ENCODE measurements at regions not wholly inside any gene's neighbourhood (a gene's known extent, or its start where the extent isn't known, plus 50 kb on each side); places are given as distances from the start of the nearest gene placed in this dataset.

DNA sequence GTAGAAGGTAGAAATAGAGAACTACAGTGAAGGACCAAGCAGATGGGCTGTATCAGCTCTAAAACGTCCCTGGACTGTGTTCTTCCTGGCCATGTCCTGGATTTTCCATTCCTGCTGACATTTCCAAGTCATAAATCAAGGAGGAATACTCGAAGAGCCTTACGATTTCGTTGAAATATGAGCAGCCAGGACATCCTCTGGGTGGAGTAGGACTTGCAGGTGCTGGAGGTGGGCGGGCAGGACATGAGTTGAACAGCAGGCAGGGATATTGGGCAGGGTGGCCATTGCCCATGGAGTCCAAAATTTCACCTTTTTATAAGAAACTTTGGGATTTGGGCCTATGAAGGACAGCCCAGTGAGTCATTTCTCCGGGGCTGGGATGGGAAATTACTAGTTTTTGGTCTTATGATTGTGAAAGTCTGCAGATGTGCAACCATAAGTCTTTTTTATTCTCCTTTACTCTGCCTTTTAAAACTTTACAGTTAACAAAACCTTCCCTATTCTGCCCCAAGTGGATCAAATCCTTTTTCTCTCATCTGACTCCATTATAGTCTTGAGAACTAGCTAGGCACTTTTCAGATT is 88.8 kb downstream of the TMX1 start:
- 92 to 98% methylated on average over 1 to 5 of the region's 6 CpGs for WGBS, 2 experiments (ENCODE audit: insufficient coverage in 2 of 2)
- Histone ChIP-seq H3K4me1 (ENCODE audit: control insufficient read depth, insufficient read depth, low read length, poor library complexity, severe bottlenecking) (peaks cover 25% of the 10 kb centered on the region), H3K4me3 (ENCODE audit: extremely low read depth, insufficient read depth, low read length, poor library complexity, severe bottlenecking) (no peak overlapping the region), H3K9me3 (ENCODE audit: control insufficient read depth, low read length) (no peaks in the 10 kb centered on the region), H3K36me3 (ENCODE audit: control insufficient read depth, insufficient read depth, low read length) (no peaks in the 10 kb centered on the region), H3K27ac (ENCODE audit: low read depth, low read length, severe bottlenecking) (no peak overlapping the region)

DNA sequence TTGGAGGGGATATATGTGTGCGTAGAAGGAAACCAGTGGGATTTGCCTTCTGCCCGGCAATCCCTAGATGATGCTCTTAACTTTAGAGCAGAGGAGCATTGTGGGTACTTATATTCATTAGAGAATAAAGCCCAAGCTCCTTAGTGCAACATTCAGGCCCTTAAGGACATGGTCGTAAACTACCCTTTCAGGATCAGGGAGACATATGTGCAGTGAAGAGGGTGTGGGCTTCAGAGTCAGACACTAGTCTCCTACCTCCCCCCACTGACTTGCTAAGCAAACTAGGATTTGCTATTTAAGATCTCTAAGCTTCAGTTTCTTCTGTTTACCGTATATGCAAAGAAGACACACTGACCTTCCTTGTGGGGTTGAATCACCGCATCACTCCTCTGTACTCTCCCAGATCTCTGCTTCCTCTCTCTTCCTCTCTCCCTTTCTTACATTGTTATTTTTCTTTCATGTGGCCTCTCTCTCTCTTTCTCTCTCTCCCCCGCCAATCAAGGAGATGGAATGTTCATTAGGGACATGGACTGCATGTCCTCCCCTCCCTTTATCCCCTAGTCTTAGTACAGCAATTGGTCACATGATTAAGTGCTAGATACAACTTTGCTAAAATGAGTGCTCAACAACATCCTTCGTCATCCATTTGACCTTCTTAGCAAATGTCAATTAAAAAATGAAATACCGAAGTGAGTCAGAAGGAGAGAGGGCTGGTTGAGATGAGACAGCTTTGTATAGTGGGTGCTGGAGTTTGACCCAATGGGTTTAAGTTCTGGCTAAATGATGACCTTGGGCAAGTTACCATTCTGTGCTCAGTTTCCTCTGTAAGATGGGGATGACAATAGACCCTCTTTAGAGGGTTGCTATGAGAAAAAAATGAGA is 91.7 kb downstream of the TMX1 start:
- WGBS, 2 experiments (ENCODE audit: insufficient coverage in 2 of 2) = 87 to 88% methylated on average over 4 of the region's 8 CpGs

DNA sequence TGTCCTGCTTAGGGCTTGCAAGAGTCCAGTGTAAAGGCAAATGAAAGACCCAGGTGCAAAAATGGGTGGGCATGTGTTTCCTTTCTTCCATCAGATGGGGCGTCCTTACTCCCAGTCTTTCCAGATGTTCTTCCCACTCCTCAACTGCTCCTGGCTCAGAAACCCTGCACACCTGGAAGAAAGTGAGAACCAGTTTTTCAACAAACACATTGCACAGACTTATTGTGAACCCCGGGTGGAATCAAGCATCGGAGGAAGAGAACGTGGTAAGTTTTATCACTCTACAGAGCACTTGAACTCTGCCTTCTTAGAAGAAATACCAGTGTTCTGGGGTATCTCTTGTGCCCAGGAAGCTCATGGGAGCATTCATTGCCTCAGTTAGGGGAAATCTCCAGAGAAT is 93.3 kb downstream of the TMX1 start:
- Histone ChIP-seq H3K9me3 (ENCODE audit: control insufficient read depth, low read length) (no peaks in the 10 kb centered on the region), H3K27ac (ENCODE audit: low read depth, low read length, severe bottlenecking) (no peak overlapping the region), H3K36me3 (ENCODE audit: control insufficient read depth, insufficient read depth, low read length) (no peaks in the 10 kb centered on the region), H3K4me1 (ENCODE audit: control insufficient read depth, insufficient read depth, low read length, poor library complexity, severe bottlenecking) (peaks cover 8% of the 10 kb centered on the region), H3K4me3 (ENCODE audit: extremely low read depth, insufficient read depth, low read length, poor library complexity, severe bottlenecking) (no peak overlapping the region)
- WGBS, 2 experiments (ENCODE audit: insufficient coverage in 2 of 2) = 90 to 94% methylated on average over 2 of the region's 4 CpGs

More for the DNA sequence above, 91.7 kb downstream of the TMX1 start:
- peaks cover 24% of the 10 kb centered on the region for H3K4me1 ChIP-seq (ENCODE audit: control insufficient read depth, insufficient read depth, low read length, poor library complexity, severe bottlenecking)
- H3K4me3 ChIP-seq (ENCODE audit: extremely low read depth, insufficient read depth, low read length, poor library complexity, severe bottlenecking) = no peak overlapping the region
- H3K9me3 ChIP-seq (ENCODE audit: control insufficient read depth, low read length) = no peaks in the 10 kb centered on the region
- H3K36me3 ChIP-seq (ENCODE audit: control insufficient read depth, insufficient read depth, low read length) = no peaks in the 10 kb centered on the region
- H3K27ac ChIP-seq (ENCODE audit: low read depth, low read length, severe bottlenecking) = no peak overlapping the region

DNA sequence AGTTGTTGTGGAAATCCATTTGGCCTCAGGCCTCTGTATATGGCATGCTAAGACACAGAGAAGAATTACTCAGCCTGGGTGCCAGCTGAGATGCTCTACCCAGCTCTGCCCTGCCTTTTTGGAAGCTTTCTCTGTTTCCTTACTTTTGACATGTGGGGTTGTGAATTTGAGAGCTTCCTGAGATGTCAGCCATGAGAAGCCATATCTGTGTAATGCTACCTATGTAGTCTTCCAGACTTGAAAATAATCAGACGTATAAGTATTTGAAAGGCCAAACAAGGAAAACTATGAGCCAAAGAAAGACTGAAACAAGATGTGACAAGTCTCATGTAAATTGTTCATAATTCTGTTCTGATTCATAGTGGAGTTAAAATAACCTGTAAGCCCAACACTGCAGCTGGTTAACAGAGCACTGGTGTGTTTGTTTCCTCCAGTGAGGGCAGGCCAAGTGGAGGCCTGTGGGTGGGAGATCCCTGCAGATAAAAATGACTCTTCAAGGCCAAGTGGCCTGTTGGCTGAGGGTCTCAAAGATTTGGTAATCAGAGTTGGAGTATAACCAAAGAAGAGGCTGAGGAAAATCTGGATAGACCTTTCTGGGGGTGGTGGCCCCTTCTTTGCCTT is 94.0 kb downstream of the TMX1 start:
- Histone ChIP-seq H3K4me3 (ENCODE audit: extremely low read depth, insufficient read depth, low read length, poor library complexity, severe bottlenecking) (no peak overlapping the region), H3K9me3 (ENCODE audit: control insufficient read depth, low read length) (no peaks in the 10 kb centered on the region), H3K36me3 (ENCODE audit: control insufficient read depth, insufficient read depth, low read length) (no peaks in the 10 kb centered on the region), H3K27ac (ENCODE audit: low read depth, low read length, severe bottlenecking) (no peak overlapping the region), H3K4me1 (ENCODE audit: control insufficient read depth, insufficient read depth, low read length, poor library complexity, severe bottlenecking) (peaks cover 1% of the 10 kb centered on the region)
- WGBS, 2 experiments (ENCODE audit: insufficient coverage in 2 of 2) = 86% methylated on average over 1 of the region's 1 CpG; no CpG with 5 or more reads in 1 of the 2 experiments

DNA sequence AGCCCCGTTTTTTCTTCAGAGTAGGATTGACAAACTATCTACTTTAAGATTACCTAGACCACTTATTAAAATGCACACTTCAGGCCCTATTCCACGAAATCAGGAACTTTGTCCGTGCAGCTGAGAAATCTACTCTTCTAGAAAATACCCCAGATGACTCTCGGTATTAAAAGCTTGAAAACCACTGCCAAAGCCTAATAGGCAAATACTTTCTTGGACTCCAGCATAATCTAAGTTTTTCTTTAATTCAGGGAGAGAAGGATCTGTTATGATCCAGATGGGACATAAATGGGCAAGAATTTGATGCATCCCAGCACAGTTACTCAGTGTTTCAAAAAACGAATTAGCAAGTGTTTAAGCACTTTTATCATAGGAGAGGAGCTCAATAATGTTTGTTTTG is 94.5 kb downstream of the TMX1 start:
- 90 to 92% methylated on average over 4 to 5 of the region's 5 CpGs for WGBS, 2 experiments (ENCODE audit: insufficient coverage in 2 of 2)
- no peaks in the 10 kb centered on the region for H3K9me3 ChIP-seq (ENCODE audit: control insufficient read depth, low read length)
- H3K36me3 ChIP-seq (ENCODE audit: control insufficient read depth, insufficient read depth, low read length) = no peaks in the 10 kb centered on the region
- H3K27ac ChIP-seq (ENCODE audit: low read depth, low read length, severe bottlenecking) = no peak overlapping the region
- H3K4me1 ChIP-seq (ENCODE audit: control insufficient read depth, insufficient read depth, low read length, poor library complexity, severe bottlenecking) = no peaks in the 10 kb centered on the region
- no peak overlapping the region for H3K4me3 ChIP-seq (ENCODE audit: extremely low read depth, insufficient read depth, low read length, poor library complexity, severe bottlenecking)

DNA sequence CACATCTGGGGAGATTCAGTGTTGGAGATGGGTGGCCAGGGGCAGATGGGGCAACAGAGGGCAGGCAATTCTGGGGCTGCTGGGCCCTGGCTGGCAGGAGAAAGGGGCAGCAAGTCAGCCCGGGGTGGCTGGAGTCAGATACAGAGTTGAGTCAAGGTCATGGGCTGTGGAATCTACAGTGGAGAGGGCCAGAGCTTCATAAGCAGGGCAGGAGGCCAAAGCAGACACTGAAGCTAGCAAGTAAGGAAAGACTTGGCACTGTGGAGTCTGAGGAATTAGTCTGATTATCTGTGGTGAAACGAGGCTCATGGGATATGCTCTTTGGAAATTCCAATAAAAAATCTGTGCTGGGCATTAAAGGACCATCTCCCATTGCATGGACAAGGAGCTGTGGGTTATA is 95.5 kb downstream of the TMX1 start:
- Histone ChIP-seq H3K27ac (ENCODE audit: low read depth, low read length, severe bottlenecking) (no peak overlapping the region), H3K4me1 (ENCODE audit: control insufficient read depth, insufficient read depth, low read length, poor library complexity, severe bottlenecking) (no peaks in the 10 kb centered on the region), H3K9me3 (ENCODE audit: control insufficient read depth, low read length) (no peaks in the 10 kb centered on the region), H3K4me3 (ENCODE audit: extremely low read depth, insufficient read depth, low read length, poor library complexity, severe bottlenecking) (no peak overlapping the region), H3K36me3 (ENCODE audit: control insufficient read depth, insufficient read depth, low read length) (no peaks in the 10 kb centered on the region)
- 88 to 91% methylated on average over 2 of the region's 2 CpGs for WGBS, 2 experiments (ENCODE audit: insufficient coverage in 2 of 2)

DNA sequence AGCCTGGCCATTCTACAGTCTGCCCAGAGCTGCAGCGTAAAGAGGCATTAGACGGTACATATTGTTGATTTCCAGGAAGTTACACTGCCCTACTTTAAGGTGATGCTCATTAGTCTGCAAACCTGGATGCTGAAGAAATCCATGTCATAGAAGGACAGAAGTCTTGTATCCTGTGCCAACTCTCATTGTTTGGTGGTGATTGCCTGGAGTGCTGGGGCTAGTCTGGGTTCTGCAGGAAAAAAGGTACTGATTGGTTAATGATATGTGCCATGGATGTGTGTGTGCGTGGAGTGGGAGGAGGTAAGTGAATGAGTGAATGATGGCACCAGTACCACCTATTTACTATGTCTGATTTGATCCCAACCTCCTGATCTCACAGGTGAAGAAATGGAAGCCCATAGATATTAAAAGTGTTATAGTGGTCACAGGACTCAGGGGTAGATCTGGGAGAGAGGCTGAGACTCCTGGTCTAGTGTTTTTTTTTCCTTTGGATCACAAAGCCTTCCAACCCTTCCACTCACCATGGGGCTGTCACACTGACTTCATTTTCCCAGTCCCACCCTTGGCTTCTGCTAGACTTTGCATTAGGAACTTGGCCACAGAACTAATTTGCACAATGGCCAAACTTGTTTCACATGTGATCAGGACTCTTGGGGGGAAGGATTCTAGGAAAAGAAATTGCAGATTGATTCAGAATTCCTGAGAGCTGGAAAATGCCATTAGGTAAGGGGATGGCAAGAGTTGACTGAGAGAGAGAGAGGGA is 96.1 kb downstream of the TMX1 start:
- H3K4me3 ChIP-seq (ENCODE audit: extremely low read depth, insufficient read depth, low read length, poor library complexity, severe bottlenecking) = no peak overlapping the region
- no peaks in the 10 kb centered on the region for H3K4me1 ChIP-seq (ENCODE audit: control insufficient read depth, insufficient read depth, low read length, poor library complexity, severe bottlenecking)
- no peaks in the 10 kb centered on the region for H3K9me3 ChIP-seq (ENCODE audit: control insufficient read depth, low read length)
- 98 to 100% methylated on average over 2 to 3 of the region's 3 CpGs for WGBS, 2 experiments (ENCODE audit: insufficient coverage in 2 of 2)
- H3K36me3 ChIP-seq (ENCODE audit: control insufficient read depth, insufficient read depth, low read length) = no peaks in the 10 kb centered on the region
- no peak overlapping the region for H3K27ac ChIP-seq (ENCODE audit: low read depth, low read length, severe bottlenecking)

DNA sequence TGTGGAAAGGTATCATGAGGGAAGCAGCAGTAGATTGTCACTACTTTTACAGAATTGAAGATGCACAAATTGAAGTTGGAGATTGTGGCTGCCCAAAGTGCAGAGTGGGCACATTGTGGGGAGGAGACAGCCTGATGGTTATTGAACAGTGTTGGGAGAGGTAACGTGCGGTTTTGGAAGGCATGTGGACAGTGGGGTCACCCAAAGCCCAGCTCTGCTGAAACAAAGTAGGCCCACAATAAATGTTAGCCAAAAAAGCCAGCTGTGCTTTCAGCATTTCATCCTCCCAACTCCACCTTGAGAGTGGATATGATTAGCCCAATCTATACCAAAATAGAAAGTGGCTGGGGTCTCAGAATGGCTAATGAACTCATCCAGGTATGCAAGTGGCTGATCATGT is 96.7 kb downstream of the TMX1 start:
- H3K4me3 ChIP-seq (ENCODE audit: extremely low read depth, insufficient read depth, low read length, poor library complexity, severe bottlenecking) = no peak overlapping the region
- H3K9me3 ChIP-seq (ENCODE audit: control insufficient read depth, low read length) = no peaks in the 10 kb centered on the region
- 58 to 70% methylated on average over 2 of the region's 2 CpGs for WGBS, 2 experiments (ENCODE audit: insufficient coverage in 2 of 2)
- H3K36me3 ChIP-seq (ENCODE audit: control insufficient read depth, insufficient read depth, low read length) = no peaks in the 10 kb centered on the region
- H3K4me1 ChIP-seq (ENCODE audit: control insufficient read depth, insufficient read depth, low read length, poor library complexity, severe bottlenecking) = no peaks in the 10 kb centered on the region
- H3K27ac ChIP-seq (ENCODE audit: low read depth, low read length, severe bottlenecking) = no peak overlapping the region

DNA sequence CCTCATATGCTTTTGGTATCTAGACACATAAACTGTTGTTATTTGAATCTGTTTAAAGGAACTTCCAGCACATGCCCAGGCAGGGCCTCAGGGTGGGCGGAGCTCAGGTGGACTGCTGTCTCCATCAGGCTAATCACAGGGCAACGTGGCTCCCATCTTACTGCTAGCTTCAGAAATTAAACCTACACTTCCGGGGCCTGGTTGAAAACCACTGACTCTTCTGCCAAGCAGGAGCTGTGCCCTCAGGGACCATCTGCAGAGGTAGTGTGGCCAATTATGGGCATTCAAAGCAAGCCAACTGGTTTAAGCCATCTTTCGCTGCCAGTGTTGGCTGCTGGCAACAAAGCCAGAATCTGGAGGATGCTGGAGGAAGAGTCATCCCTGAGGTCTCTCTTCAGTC is 97.5 kb downstream of the TMX1 start:
- no peak overlapping the region for H3K4me3 ChIP-seq (ENCODE audit: extremely low read depth, insufficient read depth, low read length, poor library complexity, severe bottlenecking)
- no peaks in the 10 kb centered on the region for H3K9me3 ChIP-seq (ENCODE audit: control insufficient read depth, low read length)
- no peaks in the 10 kb centered on the region for H3K4me1 ChIP-seq (ENCODE audit: control insufficient read depth, insufficient read depth, low read length, poor library complexity, severe bottlenecking)
- no peaks in the 10 kb centered on the region for H3K36me3 ChIP-seq (ENCODE audit: control insufficient read depth, insufficient read depth, low read length)
- 82 to 91% methylated on average over 3 to 4 of the region's 4 CpGs for WGBS, 2 experiments (ENCODE audit: insufficient coverage in 2 of 2)
- H3K27ac ChIP-seq (ENCODE audit: low read depth, low read length, severe bottlenecking) = no peak overlapping the region

DNA sequence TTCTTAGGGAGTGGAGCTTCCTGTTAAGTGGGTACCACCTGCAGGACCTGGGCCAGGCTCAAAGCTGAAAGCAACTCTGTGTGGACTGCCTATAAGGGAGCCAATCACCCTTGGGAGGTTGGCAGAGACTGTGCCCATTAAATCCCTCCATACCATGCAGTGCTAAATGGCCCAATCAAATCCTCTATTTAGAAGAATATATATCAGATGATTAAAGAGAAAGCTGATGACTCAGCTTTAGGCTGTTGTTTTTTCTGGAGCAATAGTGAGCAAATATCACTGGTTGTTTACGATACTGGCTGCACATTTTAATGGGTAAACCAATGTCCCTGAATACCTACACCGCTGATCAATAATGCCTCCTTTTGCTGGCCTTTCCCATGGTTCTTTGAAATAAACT is 101.3 kb downstream of the TMX1 start:
- 100% methylated on average over 1 of the region's 2 CpGs; no CpG with 5 or more reads in 1 of the 2 experiments for WGBS, 2 experiments (ENCODE audit: insufficient coverage in 2 of 2)
- no peaks in the 10 kb centered on the region for H3K36me3 ChIP-seq (ENCODE audit: control insufficient read depth, insufficient read depth, low read length)
- no peak overlapping the region for H3K4me3 ChIP-seq (ENCODE audit: extremely low read depth, insufficient read depth, low read length, poor library complexity, severe bottlenecking)
- no peaks in the 10 kb centered on the region for H3K9me3 ChIP-seq (ENCODE audit: control insufficient read depth, low read length)
- H3K27ac ChIP-seq (ENCODE audit: low read depth, low read length, severe bottlenecking) = no peak overlapping the region
- H3K4me1 ChIP-seq (ENCODE audit: control insufficient read depth, insufficient read depth, low read length, poor library complexity, severe bottlenecking) = no peaks in the 10 kb centered on the region

Measured in mesodermal cell (in vitro differentiated cells).